D721Med (cell line): ENCODE measurements at regions not wholly inside any gene's neighbourhood (a gene's known extent, or its start where the extent isn't known, plus 50 kb on each side); places are given as distances from the start of the nearest gene placed in this dataset.

Experiments used
- DNase-seq: peaks from one replicate; pipeline ENCODE4 v3.0.0; 2011; ENCODE audit warnings: low spot score; ENCODE audit not compliant: insufficient read length
- FAIRE-seq: peaks from 2 replicates; lab custom pipeline; 2011; peaks lifted over from hg19 to GRCh38; lab: Jason Lieb, UNC
- TF ChIP-seq, protein P1 (sequence below): IDR thresholded peaks from 2 replicates; pipeline ENCODE4 v1.5.1; 2012; ENCODE audit warnings: mild to moderate bottlenecking, control low read depth; ENCODE audit not compliant: insufficient read depth; ENCODE audit errors: missing control alignments

DNA sequence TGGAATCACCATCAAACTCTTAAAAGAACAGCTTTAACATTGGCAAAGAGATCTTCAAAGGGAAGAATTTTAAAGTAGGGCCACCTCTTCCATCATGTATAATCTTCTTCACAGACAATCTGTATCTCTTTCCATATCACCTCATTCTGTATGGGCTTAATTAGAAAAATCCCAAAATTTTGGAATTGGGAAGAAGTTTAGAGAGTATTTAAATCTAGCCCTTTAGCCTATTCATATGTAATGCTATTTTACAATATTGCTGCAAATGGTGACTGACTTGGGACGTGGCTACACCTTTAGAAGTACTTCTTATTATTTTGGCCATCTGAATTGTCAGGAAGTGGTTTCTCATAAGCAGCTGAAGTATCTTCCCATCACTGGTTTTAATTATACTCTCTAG, 474.3 kb downstream of the RFPL4B start:
- TF ChIP-seq, protein P1, sequence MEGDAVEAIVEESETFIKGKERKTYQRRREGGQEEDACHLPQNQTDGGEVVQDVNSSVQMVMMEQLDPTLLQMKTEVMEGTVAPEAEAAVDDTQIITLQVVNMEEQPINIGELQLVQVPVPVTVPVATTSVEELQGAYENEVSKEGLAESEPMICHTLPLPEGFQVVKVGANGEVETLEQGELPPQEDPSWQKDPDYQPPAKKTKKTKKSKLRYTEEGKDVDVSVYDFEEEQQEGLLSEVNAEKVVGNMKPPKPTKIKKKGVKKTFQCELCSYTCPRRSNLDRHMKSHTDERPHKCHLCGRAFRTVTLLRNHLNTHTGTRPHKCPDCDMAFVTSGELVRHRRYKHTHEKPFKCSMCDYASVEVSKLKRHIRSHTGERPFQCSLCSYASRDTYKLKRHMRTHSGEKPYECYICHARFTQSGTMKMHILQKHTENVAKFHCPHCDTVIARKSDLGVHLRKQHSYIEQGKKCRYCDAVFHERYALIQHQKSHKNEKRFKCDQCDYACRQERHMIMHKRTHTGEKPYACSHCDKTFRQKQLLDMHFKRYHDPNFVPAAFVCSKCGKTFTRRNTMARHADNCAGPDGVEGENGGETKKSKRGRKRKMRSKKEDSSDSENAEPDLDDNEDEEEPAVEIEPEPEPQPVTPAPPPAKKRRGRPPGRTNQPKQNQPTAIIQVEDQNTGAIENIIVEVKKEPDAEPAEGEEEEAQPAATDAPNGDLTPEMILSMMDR: no peak
- DNase-seq (no peak), FAIRE-seq (no peak)

DNA sequence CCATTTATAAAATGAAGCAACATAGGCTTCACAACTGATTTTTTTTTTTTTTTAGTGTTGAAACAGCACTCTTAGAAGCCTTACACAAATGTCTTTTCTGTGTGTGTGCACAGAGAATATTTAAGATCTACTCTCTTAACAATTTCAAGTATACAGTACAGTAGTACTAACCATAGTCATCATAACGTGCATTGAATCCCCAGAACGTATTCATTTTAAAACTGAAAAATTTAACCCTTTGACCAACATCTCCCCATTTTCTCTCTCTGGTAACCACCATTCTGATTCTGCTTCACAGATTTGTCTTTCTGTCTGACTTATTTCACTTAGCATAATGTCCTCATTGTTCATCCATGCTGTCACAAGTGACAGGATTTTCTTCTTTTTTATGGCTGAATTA, 475.6 kb downstream of the RFPL4B start:
- TF ChIP-seq, protein P1: no peak
- DNase-seq (no peak), FAIRE-seq (no peak)

DNA sequence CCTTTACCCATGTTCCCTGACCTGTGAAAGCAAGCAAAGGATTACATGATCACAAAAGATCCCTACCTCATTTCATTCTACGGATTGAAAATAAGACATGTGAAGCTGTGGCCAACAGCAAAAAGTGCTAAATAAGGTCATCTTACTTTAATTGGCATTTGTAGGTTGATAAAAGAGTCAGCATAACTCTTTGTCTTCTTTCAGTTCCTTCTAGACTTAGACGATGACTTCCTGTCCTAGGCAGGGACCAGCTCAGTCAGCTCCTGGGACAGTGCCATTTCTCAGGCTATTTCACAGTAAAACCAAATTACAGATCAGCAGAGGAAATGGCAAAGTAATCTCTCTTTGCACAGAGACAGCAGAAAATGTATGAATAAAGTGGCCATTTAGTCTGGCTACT, 480.7 kb downstream of the RFPL4B start:
- FAIRE-seq (no peak), DNase-seq (no peak)

DNA sequence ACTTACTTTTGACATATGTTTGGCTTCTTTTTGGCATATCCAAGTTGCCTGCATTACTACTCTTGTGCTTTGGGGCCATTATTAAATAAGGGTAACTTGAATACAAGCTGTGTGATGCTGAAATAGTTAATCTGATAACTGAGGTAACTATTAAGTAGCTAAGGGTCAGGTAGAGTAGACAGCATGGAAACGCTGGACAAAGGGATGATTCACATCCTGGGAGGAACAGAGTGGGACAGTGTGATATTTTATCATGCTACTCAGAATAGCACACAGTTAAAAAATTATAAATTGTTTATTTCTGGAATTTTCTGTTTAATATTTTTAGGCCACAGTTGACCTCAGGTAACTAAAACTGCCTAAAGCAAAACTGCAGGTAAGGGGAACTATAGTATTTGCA, 483.9 kb downstream of the RFPL4B start:
- FAIRE-seq (no peak), DNase-seq (no peak)
- TF ChIP-seq, protein P1: no peak

More for the DNA sequence above, 480.7 kb downstream of the RFPL4B start:
- TF ChIP-seq, protein P1: no peak

DNA sequence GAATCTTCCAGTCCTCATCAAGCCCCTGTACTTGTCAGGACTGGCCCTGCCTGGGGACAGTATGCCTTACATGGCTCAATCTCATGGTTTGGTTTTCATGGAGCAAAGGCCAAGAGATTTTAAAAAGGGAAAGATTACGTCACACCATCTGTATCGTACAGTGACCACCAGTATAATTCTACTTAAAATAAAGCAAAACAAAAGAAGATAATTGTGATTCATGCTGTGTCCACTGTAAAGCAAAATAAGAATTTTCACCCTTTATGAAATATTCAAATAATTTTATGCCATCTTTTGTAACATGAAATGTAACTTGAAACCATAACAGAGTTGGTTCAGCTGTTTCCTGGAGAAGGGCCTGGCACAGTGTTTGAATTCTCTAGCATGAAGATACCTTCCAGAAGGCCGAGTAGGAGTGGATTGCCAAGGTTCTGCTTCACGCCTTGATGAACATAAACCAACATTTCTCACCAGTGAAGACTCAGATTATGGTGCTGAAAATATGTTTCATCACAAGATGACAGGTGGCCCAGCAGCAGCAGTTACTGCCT, 486.5 kb downstream of the RFPL4B start:
- DNase-seq (no peak), FAIRE-seq (no peak)
- TF ChIP-seq, protein P1: no peak

DNA sequence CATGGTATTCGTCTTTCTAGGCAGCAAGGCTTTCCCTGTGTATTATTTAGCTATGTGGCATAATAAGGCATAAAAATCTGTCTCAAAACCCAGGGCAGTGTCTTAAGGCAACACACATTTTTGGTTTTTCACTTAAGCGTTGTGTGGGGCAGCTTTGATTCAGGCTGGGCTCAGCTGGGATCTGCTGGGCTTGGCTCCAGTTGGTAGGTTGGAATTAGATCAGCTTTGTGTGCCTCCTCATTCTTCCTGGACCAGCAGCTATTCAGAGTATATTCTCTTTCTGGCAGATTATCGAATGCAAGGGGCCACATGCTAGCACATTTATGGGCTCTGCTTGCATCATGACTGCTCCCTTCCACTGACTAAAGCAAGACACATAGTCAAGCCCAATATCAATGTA, 487.9 kb downstream of the RFPL4B start:
- FAIRE-seq (no peak), DNase-seq (no peak)

DNA sequence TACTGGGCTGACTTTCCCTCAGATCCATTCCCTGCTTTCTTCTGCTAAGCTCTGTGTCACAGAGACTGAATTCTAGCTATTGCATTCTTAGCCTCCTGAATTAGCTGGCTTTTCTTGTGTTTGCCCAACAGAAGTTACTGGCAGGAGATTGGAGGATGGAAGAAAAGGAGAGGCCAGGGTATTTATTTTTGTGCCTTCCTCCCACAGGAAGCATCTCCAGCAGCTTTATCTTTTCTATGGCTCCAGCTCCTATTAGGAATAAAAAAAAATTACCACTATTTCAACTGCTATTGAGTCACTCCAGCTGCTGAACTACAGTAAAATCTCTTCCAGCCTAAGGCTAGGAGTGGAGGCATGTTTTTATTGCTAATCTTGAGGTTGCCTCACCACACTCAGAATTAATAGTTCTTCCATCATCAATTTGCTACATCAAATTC, 492.4 kb downstream of the RFPL4B start:
- no peak for FAIRE-seq

More for the DNA sequence above, 487.9 kb downstream of the RFPL4B start:
- TF ChIP-seq, protein P1: no peak

More for the DNA sequence above, 492.4 kb downstream of the RFPL4B start:
- no peak for DNase-seq
- TF ChIP-seq, protein P1: no peak
